ENCODE measurements at regions not wholly inside any gene's neighbourhood (a gene's known extent, or its start where the extent isn't known, plus 50 kb on each side); places are given as distances from the start of the nearest gene placed in this dataset.

DNA sequence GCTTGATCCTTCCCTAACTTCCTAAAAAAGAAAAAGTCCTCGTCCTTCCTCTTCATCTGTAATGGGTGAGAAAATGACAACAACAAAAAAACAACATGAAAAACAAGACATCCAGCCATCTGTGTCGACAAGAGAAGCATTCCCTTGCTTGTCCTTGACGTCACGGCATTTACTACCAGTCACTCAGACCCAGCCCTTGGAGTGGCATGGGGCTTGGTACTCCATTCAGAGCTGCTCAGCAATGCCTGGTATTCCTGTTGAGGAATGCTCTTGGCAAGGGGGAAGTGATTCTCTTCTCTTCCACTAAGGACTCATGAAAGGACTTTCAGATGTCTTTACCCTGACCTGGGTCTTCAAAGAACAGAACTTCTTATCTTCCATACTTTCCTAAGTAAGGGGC is 339.7 kb upstream of the RASGRP1 start:
- TF ChIP-seq, protein P1, sequence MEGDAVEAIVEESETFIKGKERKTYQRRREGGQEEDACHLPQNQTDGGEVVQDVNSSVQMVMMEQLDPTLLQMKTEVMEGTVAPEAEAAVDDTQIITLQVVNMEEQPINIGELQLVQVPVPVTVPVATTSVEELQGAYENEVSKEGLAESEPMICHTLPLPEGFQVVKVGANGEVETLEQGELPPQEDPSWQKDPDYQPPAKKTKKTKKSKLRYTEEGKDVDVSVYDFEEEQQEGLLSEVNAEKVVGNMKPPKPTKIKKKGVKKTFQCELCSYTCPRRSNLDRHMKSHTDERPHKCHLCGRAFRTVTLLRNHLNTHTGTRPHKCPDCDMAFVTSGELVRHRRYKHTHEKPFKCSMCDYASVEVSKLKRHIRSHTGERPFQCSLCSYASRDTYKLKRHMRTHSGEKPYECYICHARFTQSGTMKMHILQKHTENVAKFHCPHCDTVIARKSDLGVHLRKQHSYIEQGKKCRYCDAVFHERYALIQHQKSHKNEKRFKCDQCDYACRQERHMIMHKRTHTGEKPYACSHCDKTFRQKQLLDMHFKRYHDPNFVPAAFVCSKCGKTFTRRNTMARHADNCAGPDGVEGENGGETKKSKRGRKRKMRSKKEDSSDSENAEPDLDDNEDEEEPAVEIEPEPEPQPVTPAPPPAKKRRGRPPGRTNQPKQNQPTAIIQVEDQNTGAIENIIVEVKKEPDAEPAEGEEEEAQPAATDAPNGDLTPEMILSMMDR (IDR thresholded peaks at IDR 0.05; ENCODE audit: low read depth, low read length, poor library complexity, severe bottlenecking) = no peak
- no peak for TF ChIP-seq EZH2phosphoT487 (IDR thresholded peaks at IDR 0.05; ENCODE audit: borderline replicate concordance, low read length)
